Psoas muscle (tissue), 7 donors: ENCODE measurements at regions not wholly inside any gene's neighbourhood (a gene's known extent, or its start where the extent isn't known, plus 50 kb on each side); places are given as distances from the start of the nearest gene placed in this dataset.

Experiments
- ATAC-seq, 4 donors: fragments of 200-7000 bp; cut with Tn5 transposase; one replicate each; pipeline ENCODE4 v1.9.1; 2020; ENCODE audit warnings: moderate library complexity in 3 of 4, mild to moderate bottlenecking in 2 of 4
- DNase-seq, 2 donors: peaks; one replicate each; pipeline ENCODE4 v3.0.0-alpha.2; 2020
- H3K27ac ChIP-seq: fragments of 200-600 bp; one replicate; pipeline ENCODE4 v1.8.0; 2022
- H3K27me3 ChIP-seq, 3 donors: fragments of 200-600 bp in 1 of 3; one replicate each; pipeline versions ENCODE4 v1.6.1 to v1.8.0; 2013 to 2022; ENCODE audit warnings: low read length in 2 of 3, mild to moderate bottlenecking in 2 of 3, moderate library complexity in 1 of 3; ENCODE audit not compliant: insufficient read depth in 3 of 3
- H3K36me3 ChIP-seq, 2 donors: fragments of 200-600 bp in 1 of 2; one replicate each; pipeline versions ENCODE4 v1.6.1 to v1.8.0; 2013 to 2022; ENCODE audit warnings: low read depth in 1 of 2, mild to moderate bottlenecking in 1 of 2, moderate library complexity in 1 of 2; ENCODE audit not compliant: insufficient read depth in 1 of 2
- H3K4me1 ChIP-seq: fragments of 200-600 bp; one replicate; pipeline ENCODE4 v1.8.0; 2022
- H3K4me3 ChIP-seq: fragments of 200-600 bp; one replicate; pipeline ENCODE4 v1.8.0; 2022; ENCODE audit warnings: mild to moderate bottlenecking
- H3K9me3 ChIP-seq: fragments of 200-600 bp; one replicate; pipeline ENCODE4 v1.8.0; 2022
- CTCF ChIP-seq: fragments of 200-600 bp; IDR thresholded peaks from one replicate; pipeline ENCODE4 v1.8.0; 2022; ENCODE audit warnings: antibody characterized with exemption
- WGBS, 3 donors: extraction: QIAGEN DNeasy Blood & Tissue Kit; methylation state at CpG; one replicate each; pipeline versions ENCODE4 v1.1.6 to v1.1.7; 2013; 5-methylcytosine and 5-hydroxymethylcytosine counted together
- intact Hi-C, 2 donors: fragments of 100-400 bp; cut with DNase I; formaldehyde crosslinking; loops; one replicate each; pipeline versions ENCODE4 v1.11.0 to v1.14.2; 2022
- donor health status: healthy with polysubstance abuse.
- donor health status: DM: no; HTN: no; CAD: no; lungs with moderate emphysema.
- donor health status: Bipolar disorder and iron deficiency.
- donor health status: healthy.
- donor health status: DM: yes; HTN: yes; CAD: no.
- donor health status: DM: no; HTN: no; CAD: no.
- donor health status: DM: yes; HTN: yes; CAD: no.

GRCh38 chr10:109386921-109387320 lies 536.4 kb downstream of the XPNPEP1 start:
- no peak for TF ChIP-seq CTCF
- 24 to 28% (median 26%) methylated on average over 3 of the region's 3 CpGs for WGBS, 3 donors
- ATAC-seq (no peak), DNase-seq (no peak)
- Histone ChIP-seq H3K36me3 (no peaks in the 10 kb centered on the region), H3K27me3 (no peaks in the 10 kb centered on the region), H3K9me3 (no peaks in the 10 kb centered on the region), H3K27ac (no peak overlapping the region), H3K4me3 (no peak overlapping the region), H3K4me1 (no peaks in the 10 kb centered on the region)
- intact Hi-C loops: no loop called here

- intact Hi-C loops: no loop called here
- ATAC-seq (no peak), DNase-seq (no peak)
- H3K9me3 ChIP-seq: no peaks in the 10 kb centered on the region
- no peaks in the 10 kb centered on the region for H3K4me1 ChIP-seq
- no peak for TF ChIP-seq CTCF
- H3K4me3 ChIP-seq: no peak overlapping the region
- no peak overlapping the region for H3K27ac ChIP-seq
- no peaks in the 10 kb centered on the region for H3K36me3 ChIP-seq
- 17 to 32% (median 30%) methylated on average over 1 of the region's 1 CpG for WGBS, 3 donors
- H3K27me3 ChIP-seq: no peaks in the 10 kb centered on the region
Measured at GRCh38 chr10:109386101-109386500, 537.2 kb downstream of the XPNPEP1 start.

- Histone ChIP-seq H3K4me1 (no peaks in the 10 kb centered on the region), H3K36me3 (no peaks in the 10 kb centered on the region), H3K4me3 (no peak overlapping the region), H3K27me3 (no peaks in the 10 kb centered on the region), H3K9me3 (no peaks in the 10 kb centered on the region), H3K27ac (no peak overlapping the region)
- no peak for TF ChIP-seq CTCF
- DNase-seq: no peak
- no peak for ATAC-seq
- WGBS, 3 donors: 53 to 73% (median 59%) methylated on average over 2 of the region's 2 CpGs
- intact Hi-C loops: no loop called here
Measured at GRCh38 chr10:109379186-109379585, 544.1 kb downstream of the XPNPEP1 start.

- ATAC-seq: no peak
- no peaks in the 10 kb centered on the region for H3K36me3 ChIP-seq
- H3K27me3 ChIP-seq: no peaks in the 10 kb centered on the region
- TF ChIP-seq CTCF: no peak
- H3K4me1 ChIP-seq: no peaks in the 10 kb centered on the region
- H3K27ac ChIP-seq: no peak overlapping the region
- no peaks in the 10 kb centered on the region for H3K9me3 ChIP-seq
- intact Hi-C loops: no loop called here
- 40 to 67% (median 52%) methylated on average over 1 of the region's 1 CpG for WGBS, 3 donors
- H3K4me3 ChIP-seq: no peak overlapping the region
- no peak for DNase-seq
Measured at GRCh38 chr10:109374215-109374614, 549.1 kb downstream of the XPNPEP1 start.

GRCh38 chr10:109359316-109359715 lies 564.0 kb downstream of the XPNPEP1 start:
- Histone ChIP-seq H3K4me3 (no peak overlapping the region), H3K36me3 (no peaks in the 10 kb centered on the region), H3K9me3 (no peaks in the 10 kb centered on the region), H3K27me3 (no peaks in the 10 kb centered on the region), H3K27ac (no peak overlapping the region), H3K4me1 (no peaks in the 10 kb centered on the region)
- DNase-seq: no peak
- no peak for ATAC-seq
- TF ChIP-seq CTCF: no peak
- intact Hi-C loops: no loop called here
- WGBS, 3 donors: 45 to 50% (median 46%) methylated on average over 4 of the region's 4 CpGs
